Neural cell (in vitro differentiated cells): ENCODE measurements at regions not wholly inside any gene's neighbourhood (a gene's known extent, or its start where the extent isn't known, plus 50 kb on each side); places are given as distances from the start of the nearest gene placed in this dataset.
A peak's percentile ranks its signal among the peaks of the same experiment; 100 is the strongest.

Source experiments
- H2AFZ ChIP-seq: fragments of 200-600, 300-800 bp; sonication (generic), shearing (Covaris generic); 2 replicates; pipeline ENCODE4 v1.6.0; 2014; ENCODE audit warnings: low read depth, mild to moderate bottlenecking, antibody characterized with exemption, low read length, moderate library complexity
- H3F3A ChIP-seq: fragments of 200-600 bp; shearing (Covaris generic); 2 replicates; pipeline ENCODE4 v1.6.1; 2016; ENCODE audit warnings: mild to moderate bottlenecking, moderate library complexity, mixed read lengths, antibody characterized with exemption, low read length; ENCODE audit not compliant: insufficient read depth, poor library complexity, severe bottlenecking
- H3K27ac ChIP-seq: fragments of 200-600, 300-800 bp; sonication (generic), shearing (Covaris generic); 2 replicates; pipeline ENCODE4 v1.5.1; 2014; ENCODE audit warnings: mild to moderate bottlenecking, low read length, moderate library complexity
- H3K27me3 ChIP-seq: fragments of 300-800, 200-600 bp; sonication (generic), shearing (Covaris generic); 2 replicates; pipeline ENCODE4 v1.6.0; 2014; ENCODE audit warnings: mild to moderate bottlenecking, low read depth, low read length, moderate library complexity; ENCODE audit not compliant: insufficient read depth
- H3K36me3 ChIP-seq: fragments of 300-800, 200-600 bp; sonication (generic), shearing (Covaris generic); 2 replicates; pipeline ENCODE4 v1.5.1; 2014; ENCODE audit warnings: mild to moderate bottlenecking, antibody characterized with exemption, low read length, moderate library complexity; ENCODE audit not compliant: insufficient read depth
- H3K4me2 ChIP-seq: fragments of 300-800, 200-600 bp; sonication (generic), shearing (Covaris generic); 2 replicates; pipeline ENCODE4 v1.6.0; 2014; ENCODE audit warnings: mild to moderate bottlenecking, low read length
- H3K4me3 ChIP-seq: fragments of 300-800, 200-600 bp; sonication (generic), shearing (Covaris generic); 2 replicates; pipeline ENCODE4 v1.5.1; 2014; ENCODE audit warnings: mild to moderate bottlenecking, low read length, moderate library complexity
- H3K79me2 ChIP-seq: fragments of 200-600 bp; shearing (Covaris generic); replicated peaks from 2 replicates; pipeline ENCODE4 v1.6.0; 2014; ENCODE audit warnings: mild to moderate bottlenecking, low read length, moderate library complexity; ENCODE audit not compliant: insufficient read depth
- H3K9ac ChIP-seq: fragments of 300-800, 200-600 bp; sonication (generic), shearing (Covaris generic); 2 replicates; pipeline ENCODE4 v1.6.1; 2016; ENCODE audit warnings: mild to moderate bottlenecking, low read length, mixed read lengths
- H3K9me2 ChIP-seq: fragments of 200-600 bp; shearing (Covaris generic); 2 replicates; pipeline ENCODE4 v1.6.1; 2016; ENCODE audit warnings: mild to moderate bottlenecking, low read length, mixed read lengths; ENCODE audit not compliant: insufficient read depth
- H3K9me3 ChIP-seq: fragments of 200-600, 300-800 bp; sonication (generic), shearing (Covaris generic); 2 replicates; pipeline ENCODE4 v1.6.1; 2016; ENCODE audit warnings: mild to moderate bottlenecking, mixed run types, low read length, moderate library complexity, mixed read lengths
- H4K20me1 ChIP-seq: fragments of 200-600 bp; shearing (Covaris generic); 2 replicates; pipeline ENCODE4 v1.6.1; 2016; ENCODE audit warnings: mild to moderate bottlenecking, mixed run types; ENCODE audit not compliant: insufficient read depth
- CTCF ChIP-seq: fragments of 450-650 bp; IDR thresholded peaks from 2 replicates; pipeline ENCODE4 v1.5.1; 2014; ENCODE audit warnings: antibody characterized with exemption, mild to moderate bottlenecking, moderate library complexity; ENCODE audit not compliant: poor library complexity, severe bottlenecking
- EP300 ChIP-seq: fragments of 450-650 bp; conservative IDR thresholded peaks from 2 replicates; pipeline ENCODE4 v1.6.1; 2014; ENCODE audit warnings: antibody characterized with exemption, mild to moderate bottlenecking, moderate library complexity; ENCODE audit not compliant: poor library complexity, severe bottlenecking
- EZH2 ChIP-seq: fragments of 200-600, 300-800 bp; shearing (Covaris generic), sonication (generic); IDR thresholded peaks from 2 replicates; pipeline ENCODE4 v1.6.1; 2014; ENCODE audit warnings: antibody characterized with exemption, low read length, borderline replicate concordance, mild to moderate bottlenecking; ENCODE audit not compliant: insufficient read depth, poor library complexity, severe bottlenecking
- MXI1 ChIP-seq: fragments of 450-650 bp; conservative IDR thresholded peaks from 2 replicates; pipeline ENCODE4 v1.6.1; 2014; ENCODE audit warnings: antibody characterized with exemption, mild to moderate bottlenecking; ENCODE audit not compliant: poor library complexity, severe bottlenecking
- POLR2AphosphoS5 ChIP-seq: IDR thresholded peaks from 2 replicates; pipeline ENCODE4 v1.6.1; 2012
- RAD21 ChIP-seq: fragments of 450-650 bp; conservative IDR thresholded peaks from 2 replicates; pipeline ENCODE4 v1.6.1; 2014; ENCODE audit warnings: antibody characterized with exemption, mild to moderate bottlenecking, moderate library complexity
- SMC3 ChIP-seq: fragments of 450-650 bp; conservative IDR thresholded peaks from 2 replicates; pipeline ENCODE4 v1.6.1; 2014; ENCODE audit warnings: antibody characterized with exemption, mild to moderate bottlenecking, moderate library complexity; ENCODE audit not compliant: poor library complexity
- TAF1 ChIP-seq: IDR thresholded peaks from 2 replicates; pipeline ENCODE4 v1.6.1; 2012; ENCODE audit warnings: low read depth
- TF ChIP-seq, protein P1 (sequence below): IDR thresholded peaks from 2 replicates; pipeline ENCODE4 v1.6.1; 2012; ENCODE audit warnings: borderline replicate concordance

- Histone ChIP-seq H3K4me2 (no peak overlapping the region), H3K27ac (no peak overlapping the region), H3F3A (no peaks in the 10 kb centered on the region), H3K79me2 (no peaks in the 10 kb centered on the region), H3K9ac (no peak overlapping the region), H2AFZ (no peak overlapping the region), H3K27me3 (no peaks in the 10 kb centered on the region), H4K20me1 (no peaks in the 10 kb centered on the region), H3K9me3 (no peaks in the 10 kb centered on the region), H3K36me3 (no peaks in the 10 kb centered on the region), H3K4me3 (no peak overlapping the region), H3K9me2 (no peaks in the 10 kb centered on the region)
- TF ChIP-seq MXI1, result no peak
- no peak for TF ChIP-seq SMC3
- no peak for TF ChIP-seq TAF1
- no peak for TF ChIP-seq POLR2AphosphoS5
- TF ChIP-seq EZH2, result no peak
- TF ChIP-seq, protein P1, sequence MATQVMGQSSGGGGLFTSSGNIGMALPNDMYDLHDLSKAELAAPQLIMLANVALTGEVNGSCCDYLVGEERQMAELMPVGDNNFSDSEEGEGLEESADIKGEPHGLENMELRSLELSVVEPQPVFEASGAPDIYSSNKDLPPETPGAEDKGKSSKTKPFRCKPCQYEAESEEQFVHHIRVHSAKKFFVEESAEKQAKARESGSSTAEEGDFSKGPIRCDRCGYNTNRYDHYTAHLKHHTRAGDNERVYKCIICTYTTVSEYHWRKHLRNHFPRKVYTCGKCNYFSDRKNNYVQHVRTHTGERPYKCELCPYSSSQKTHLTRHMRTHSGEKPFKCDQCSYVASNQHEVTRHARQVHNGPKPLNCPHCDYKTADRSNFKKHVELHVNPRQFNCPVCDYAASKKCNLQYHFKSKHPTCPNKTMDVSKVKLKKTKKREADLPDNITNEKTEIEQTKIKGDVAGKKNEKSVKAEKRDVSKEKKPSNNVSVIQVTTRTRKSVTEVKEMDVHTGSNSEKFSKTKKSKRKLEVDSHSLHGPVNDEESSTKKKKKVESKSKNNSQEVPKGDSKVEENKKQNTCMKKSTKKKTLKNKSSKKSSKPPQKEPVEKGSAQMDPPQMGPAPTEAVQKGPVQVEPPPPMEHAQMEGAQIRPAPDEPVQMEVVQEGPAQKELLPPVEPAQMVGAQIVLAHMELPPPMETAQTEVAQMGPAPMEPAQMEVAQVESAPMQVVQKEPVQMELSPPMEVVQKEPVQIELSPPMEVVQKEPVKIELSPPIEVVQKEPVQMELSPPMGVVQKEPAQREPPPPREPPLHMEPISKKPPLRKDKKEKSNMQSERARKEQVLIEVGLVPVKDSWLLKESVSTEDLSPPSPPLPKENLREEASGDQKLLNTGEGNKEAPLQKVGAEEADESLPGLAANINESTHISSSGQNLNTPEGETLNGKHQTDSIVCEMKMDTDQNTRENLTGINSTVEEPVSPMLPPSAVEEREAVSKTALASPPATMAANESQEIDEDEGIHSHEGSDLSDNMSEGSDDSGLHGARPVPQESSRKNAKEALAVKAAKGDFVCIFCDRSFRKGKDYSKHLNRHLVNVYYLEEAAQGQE, result no peak
- TF ChIP-seq EP300, result no peak
- no peak for TF ChIP-seq CTCF
- TF ChIP-seq RAD21, result no peak
These were observed 271.7 kb upstream of the TLE4 start for GRCh38 chr9:79300068-79300467.

GRCh38 chr9:79301085-79301484 is 270.7 kb upstream of the TLE4 start:
- peak overlapping the region; percentile 17 for H3K4me2 ChIP-seq
- TF ChIP-seq SMC3 (no peak), MXI1 (no peak), CTCF (no peak), EP300 (no peak), TAF1 (no peak), POLR2AphosphoS5 (no peak), RAD21 (no peak), EZH2 (no peak)
- TF ChIP-seq, protein P1, result no peak

More at GRCh38 chr9:79301085-79301484, 270.7 kb upstream of the TLE4 start:
- no peak overlapping the region for H3K9ac ChIP-seq
- H4K20me1 ChIP-seq, result no peaks in the 10 kb centered on the region
- no peaks in the 10 kb centered on the region for H3K79me2 ChIP-seq
- no peaks in the 10 kb centered on the region for H3F3A ChIP-seq
- H3K9me2 ChIP-seq, result no peaks in the 10 kb centered on the region
- no peak overlapping the region for H2AFZ ChIP-seq
- H3K36me3 ChIP-seq, result no peaks in the 10 kb centered on the region
- H3K9me3 ChIP-seq, result no peaks in the 10 kb centered on the region
- peak overlapping the region; percentile 4 for H3K4me3 ChIP-seq
- H3K27me3 ChIP-seq, result no peaks in the 10 kb centered on the region
- no peak overlapping the region for H3K27ac ChIP-seq
